ENCODE measurements at regions not wholly inside any gene's neighbourhood (a gene's known extent, or its start where the extent isn't known, plus 50 kb on each side); places are given as distances from the start of the nearest gene placed in this dataset.
"Not testable (repeated sequence)": the region's sequence is repeated elsewhere in the genome, so short reads cannot be mapped to it uniquely, and the experiment has no call there.

DNA sequence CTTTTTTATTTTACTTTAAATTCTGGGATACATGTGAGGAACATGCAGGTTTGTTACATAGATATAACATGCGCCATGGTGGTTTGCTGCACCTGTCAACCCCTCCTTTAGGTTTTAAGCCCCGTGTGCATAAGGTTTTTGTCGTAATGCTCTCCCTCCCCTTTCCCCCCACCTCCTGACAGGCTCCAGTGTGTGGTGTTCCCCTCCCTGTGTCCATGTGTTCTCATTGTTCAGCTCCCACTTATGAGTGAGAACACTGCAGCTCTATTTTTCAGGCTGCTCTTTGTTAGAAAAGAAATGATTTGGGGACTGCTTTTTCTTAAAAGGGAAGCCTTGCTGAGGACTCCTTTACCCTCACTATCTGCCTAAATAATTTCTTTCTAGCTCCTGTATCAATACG lies 430.2 kb upstream of the TMEM132C start:
- TF ChIP-seq, protein P1, sequence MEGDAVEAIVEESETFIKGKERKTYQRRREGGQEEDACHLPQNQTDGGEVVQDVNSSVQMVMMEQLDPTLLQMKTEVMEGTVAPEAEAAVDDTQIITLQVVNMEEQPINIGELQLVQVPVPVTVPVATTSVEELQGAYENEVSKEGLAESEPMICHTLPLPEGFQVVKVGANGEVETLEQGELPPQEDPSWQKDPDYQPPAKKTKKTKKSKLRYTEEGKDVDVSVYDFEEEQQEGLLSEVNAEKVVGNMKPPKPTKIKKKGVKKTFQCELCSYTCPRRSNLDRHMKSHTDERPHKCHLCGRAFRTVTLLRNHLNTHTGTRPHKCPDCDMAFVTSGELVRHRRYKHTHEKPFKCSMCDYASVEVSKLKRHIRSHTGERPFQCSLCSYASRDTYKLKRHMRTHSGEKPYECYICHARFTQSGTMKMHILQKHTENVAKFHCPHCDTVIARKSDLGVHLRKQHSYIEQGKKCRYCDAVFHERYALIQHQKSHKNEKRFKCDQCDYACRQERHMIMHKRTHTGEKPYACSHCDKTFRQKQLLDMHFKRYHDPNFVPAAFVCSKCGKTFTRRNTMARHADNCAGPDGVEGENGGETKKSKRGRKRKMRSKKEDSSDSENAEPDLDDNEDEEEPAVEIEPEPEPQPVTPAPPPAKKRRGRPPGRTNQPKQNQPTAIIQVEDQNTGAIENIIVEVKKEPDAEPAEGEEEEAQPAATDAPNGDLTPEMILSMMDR (conservative IDR thresholded peaks at IDR 0.05; ENCODE audit: low read length) = not testable (repeated sequence)
- not testable (repeated sequence) for TF ChIP-seq EZH2phosphoT487 (IDR thresholded peaks at IDR 0.05; ENCODE audit: borderline replicate concordance, low read depth, low read length)
